DOHH2 (cell line): ENCODE measurements at regions not wholly inside any gene's neighbourhood (a gene's known extent, or its start where the extent isn't known, plus 50 kb on each side); places are given as distances from the start of the nearest gene placed in this dataset.

Experiments
- CTCF ChIP-seq: fragments of 200-600 bp; sonication (generic); IDR thresholded peaks from one replicate; pipeline ENCODE4 v1.5.1; 2014; ENCODE audit warnings: antibody characterized with exemption, mild to moderate bottlenecking, low read depth, low read length; ENCODE audit not compliant: poor library complexity, severe bottlenecking
- EZH2phosphoT487 ChIP-seq: fragments of 200-600 bp; sonication (generic); IDR thresholded peaks from 2 replicates; pipeline ENCODE4 v1.6.1; 2017; ENCODE audit warnings: borderline replicate concordance, mild to moderate bottlenecking, antibody characterized with exemption, low read length, moderate library complexity, mixed read lengths

GRCh38 chr6:12456343-12456742 lies 166.2 kb downstream of the EDN1 start:
- TF ChIP-seq CTCF (no peak), EZH2phosphoT487 (no peak)
